PC-3 (cell line): ENCODE measurements at regions not wholly inside any gene's neighbourhood (a gene's known extent, or its start where the extent isn't known, plus 50 kb on each side); places are given as distances from the start of the nearest gene placed in this dataset.

Experiments
- ATAC-seq: fragments of 200-7000 bp; cut with Tn5 transposase; 2 replicates; pipeline ENCODE4 v1.9.1; 2020; ENCODE audit warnings: mild to moderate bottlenecking, moderate library complexity
- BruUV-seq: library from RNA; stranded (reverse); fragments of 400-500 nt; replicated peaks from 2 replicates; lab custom pipeline; 2021; lab: Mats Ljungman, UMichigan
- CTCF ChIA-PET: fragments of 300-600 bp; sonication (Branson Sonifier 250); formaldehyde crosslinking; loops from one replicate; lab custom pipeline; 2022; ENCODE audit warnings: antibody characterized with exemption; lab: Charles Lee
- POLR2A ChIA-PET: fragments of 300-600 bp; sonication (Branson Sonifier 250); formaldehyde crosslinking; loops from one replicate; lab custom pipeline; 2022; ENCODE audit warnings: antibody characterized with exemption; ENCODE audit not compliant: unreplicated experiment; lab: Charles Lee
- DNase-seq: peaks from one replicate; pipeline ENCODE4 v3.0.0-alpha.2; 2015
- H2AFZ ChIP-seq: fragments of 300-600 bp; sonication (generic); 2 replicates; pipeline ENCODE4 v1.6.0; 2016; ENCODE audit warnings: antibody characterized with exemption, low read length
- H3F3A ChIP-seq: fragments of 300-600 bp; sonication (generic); one replicate; pipeline ENCODE4 v1.6.0; 2017; ENCODE audit warnings: antibody characterized with exemption, low read length, control low read depth, mild to moderate bottlenecking; ENCODE audit not compliant: unreplicated experiment
- H3K27ac ChIP-seq: fragments of 300-600 bp; sonication (generic); 2 replicates; pipeline ENCODE4 v1.5.1; 2016; ENCODE audit warnings: mild to moderate bottlenecking, low read length
- H3K27me3 ChIP-seq: fragments of 300-600 bp; sonication (generic); 2 replicates; pipeline ENCODE4 v1.6.1; 2016; ENCODE audit warnings: low read length, mixed read lengths
- H3K36me3 ChIP-seq: fragments of 300-600 bp; sonication (generic); 2 replicates; pipeline ENCODE4 v1.6.1; 2016; ENCODE audit warnings: low read depth, mixed run types, low read length, mixed read lengths
- H3K4me1 ChIP-seq: fragments of 300-600 bp; sonication (generic); 2 replicates; pipeline ENCODE4 v1.5.1; 2016; ENCODE audit warnings: low read length; ENCODE audit not compliant: insufficient read depth
- H3K4me2 ChIP-seq: fragments of 300-600 bp; sonication (generic); 2 replicates; pipeline ENCODE4 v1.6.0; 2016; ENCODE audit warnings: low read length
- H3K4me3 ChIP-seq: fragments of 300-600 bp; sonication (generic); 2 replicates; pipeline ENCODE4 v1.5.1; 2016; ENCODE audit warnings: mild to moderate bottlenecking, low read length, mixed read lengths
- H3K79me2 ChIP-seq: fragments of 300-600 bp; sonication (generic); 2 replicates; pipeline ENCODE4 v1.6.1; 2017; ENCODE audit warnings: low read length, mixed read lengths
- H3K9ac ChIP-seq: fragments of 300-600 bp; sonication (generic); 2 replicates; pipeline ENCODE4 v1.6.0; 2016; ENCODE audit warnings: mild to moderate bottlenecking, low read length
- H3K9me2 ChIP-seq: fragments of 300-600 bp; sonication (generic); replicated peaks from 2 replicates; pipeline ENCODE4 v1.6.1; 2016; ENCODE audit warnings: mixed run types, low read length, mixed read lengths
- H3K9me3 ChIP-seq: fragments of 300-600 bp; sonication (generic); 2 replicates; pipeline ENCODE4 v1.6.1; 2016; ENCODE audit warnings: low read length, mixed read lengths
- H4K20me1 ChIP-seq: fragments of 300-600 bp; sonication (generic); 2 replicates; pipeline ENCODE4 v1.6.1; 2016; ENCODE audit warnings: low read length, mixed read lengths
- CTCF ChIP-seq: fragments of 300-600 bp; sonication (generic); conservative IDR thresholded peaks from 2 replicates; pipeline ENCODE4 v1.5.1; 2017; ENCODE audit warnings: antibody characterized with exemption, low read depth, mild to moderate bottlenecking, low read length
- EZH2 ChIP-seq: fragments of 300-600 bp; sonication (generic); IDR thresholded peaks from one replicate; pipeline ENCODE4 v1.6.1; 2017; ENCODE audit warnings: antibody characterized with exemption, mild to moderate bottlenecking, low read length; ENCODE audit not compliant: unreplicated experiment
- EZH2phosphoT487 ChIP-seq: fragments of 300-600 bp; sonication (generic); IDR thresholded peaks from 2 replicates; pipeline ENCODE4 v1.6.1; 2018; ENCODE audit warnings: mild to moderate bottlenecking, antibody characterized with exemption, low read length, borderline replicate concordance
- intact Hi-C: fragments of 100-400 bp; cut with micrococcal nuclease; formaldehyde crosslinking; loops from 2 replicates; pipeline ENCODE4 v1.9.0; 2023

DNA sequence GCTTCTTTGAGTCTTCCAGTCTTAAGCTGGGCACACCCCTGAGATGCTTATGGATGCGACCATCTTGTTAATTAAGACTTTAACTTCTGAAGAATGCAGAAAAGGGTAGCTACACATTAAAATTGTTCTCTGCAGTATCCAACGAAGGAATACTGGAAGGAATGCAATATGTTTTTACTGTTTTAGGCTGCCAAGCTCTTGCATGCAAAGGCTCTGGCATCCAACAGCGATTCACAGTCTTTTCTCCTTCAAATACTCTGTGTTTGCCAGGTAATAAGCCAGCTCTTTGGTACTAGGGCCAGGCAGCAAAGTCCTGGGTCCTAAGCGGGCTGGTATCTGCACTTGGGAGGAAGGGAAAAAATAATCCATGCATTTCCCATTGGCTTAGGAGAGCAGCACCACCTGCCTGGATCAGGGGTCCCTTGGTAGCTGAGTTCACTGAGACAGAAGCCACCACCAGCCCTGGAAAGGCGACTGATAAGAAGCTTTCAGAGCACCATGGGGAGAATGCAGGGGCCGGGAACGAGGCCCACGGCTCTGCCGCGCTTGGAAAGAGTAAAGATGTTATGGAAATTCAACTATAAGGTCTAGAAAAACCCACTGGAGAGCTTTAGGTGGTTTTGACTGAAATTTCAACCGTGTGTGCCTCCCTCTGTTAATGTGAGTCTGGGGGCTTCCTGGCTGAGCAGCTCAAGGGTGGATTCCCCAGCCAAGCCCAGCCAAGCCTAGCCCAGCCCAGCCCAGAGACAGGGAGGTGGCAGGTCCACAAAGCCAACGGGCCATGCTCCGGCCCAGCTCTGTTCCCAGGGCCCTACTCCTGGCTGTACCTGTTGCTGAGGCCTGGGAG lies 67.0 kb upstream of the CCND1 start:
- no TSS peak for BruUV-seq
- POLR2A ChIA-PET: interaction anchor here (0.6 kb wide), 1 partner anchor 345 kb away, joined by 3 read pairs; no protein-coding TSS in a partner anchor
- H3K4me3 ChIP-seq: no peak overlapping the region
- H3K27ac ChIP-seq: no peak overlapping the region
- no peaks in the 10 kb centered on the region for H3K4me1 ChIP-seq
- no peak overlapping the region for H2AFZ ChIP-seq
- no peaks in the 10 kb centered on the region for H3F3A ChIP-seq
- no peaks in the 10 kb centered on the region for H3K36me3 ChIP-seq
- TF ChIP-seq CTCF (no peak), EZH2 (no peak), EZH2phosphoT487 (no peak)
- H3K79me2 ChIP-seq: no peaks in the 10 kb centered on the region
- H4K20me1 ChIP-seq: no peaks in the 10 kb centered on the region
- no peak overlapping the region for H3K4me2 ChIP-seq
- CTCF ChIA-PET: no interaction called here
- H3K9ac ChIP-seq: no peak overlapping the region
- H3K9me3 ChIP-seq: no peaks in the 10 kb centered on the region
- H3K9me2 ChIP-seq: no peaks in the 10 kb centered on the region
- DNase-seq (no peak), ATAC-seq (no peak)
- H3K27me3 ChIP-seq: peaks cover 23% of the 10 kb centered on the region
- intact Hi-C loops: no loop called here

DNA sequence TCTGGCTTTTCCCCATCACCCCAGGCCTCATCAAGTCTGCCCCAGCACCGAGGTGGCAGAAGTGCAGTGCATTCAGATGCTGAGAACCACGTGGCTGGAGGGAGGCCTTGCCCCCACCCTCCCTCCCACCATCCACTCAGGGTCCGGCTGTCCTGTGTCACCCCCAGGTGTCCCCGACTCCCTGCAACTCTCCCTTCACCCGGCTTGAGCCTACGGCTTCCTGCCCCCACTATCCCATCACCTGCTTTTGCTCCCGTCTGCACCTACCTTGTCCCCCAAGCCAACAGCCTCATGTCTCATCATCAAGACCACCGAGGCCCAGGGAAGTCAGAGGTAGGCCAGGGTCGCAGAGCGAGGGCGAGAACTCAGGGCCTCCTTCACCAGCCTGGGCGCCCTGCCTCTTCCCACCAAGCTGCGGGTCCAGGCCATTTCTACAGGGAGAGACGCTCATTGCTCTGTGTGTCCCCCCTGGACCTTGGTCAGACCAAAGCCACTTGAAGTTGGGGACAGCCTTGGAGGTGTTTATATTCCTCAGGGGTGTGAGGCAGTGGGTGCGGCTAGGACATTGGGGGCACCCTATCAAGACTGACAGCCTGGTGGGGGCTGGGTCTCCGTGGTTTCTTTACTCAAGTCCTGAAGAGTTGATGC lies 66.2 kb upstream of the CCND1 start:
- peaks cover 24% of the 10 kb centered on the region for H3K27me3 ChIP-seq
- no peak overlapping the region for H3K4me3 ChIP-seq
- no TSS peak for BruUV-seq
- H3K27ac ChIP-seq: no peak overlapping the region
- H3K4me2 ChIP-seq: no peak overlapping the region
- intact Hi-C loops: no loop called here
- H4K20me1 ChIP-seq: no peaks in the 10 kb centered on the region
- no peaks in the 10 kb centered on the region for H3K79me2 ChIP-seq
- H3K9ac ChIP-seq: no peak overlapping the region
- CTCF ChIA-PET: no interaction called here
- H3F3A ChIP-seq: no peaks in the 10 kb centered on the region
- H3K36me3 ChIP-seq: no peaks in the 10 kb centered on the region
- H2AFZ ChIP-seq: no peak overlapping the region
- ATAC-seq: no peak
- no peak for TF ChIP-seq EZH2phosphoT487
- no peak for TF ChIP-seq CTCF
- no peak for TF ChIP-seq EZH2
- no peaks in the 10 kb centered on the region for H3K9me2 ChIP-seq
- no peaks in the 10 kb centered on the region for H3K9me3 ChIP-seq
- DNase-seq: no peak
- no peaks in the 10 kb centered on the region for H3K4me1 ChIP-seq
- POLR2A ChIA-PET: no interaction called here
